Tibial artery (tissue), 4 donors: ENCODE measurements at regions not wholly inside any gene's neighbourhood (a gene's known extent, or its start where the extent isn't known, plus 50 kb on each side); places are given as distances from the start of the nearest gene placed in this dataset.

ENCODE experiments used
- DNase-seq, 2 donors: peaks; one replicate each; pipeline ENCODE4 v3.0.0-alpha.2; 2019
- H3K27ac ChIP-seq, 2 donors: fragments of 200-600 bp; sonication (generic) in 1 of 2; 1 replicate in 1 of 2; 2 replicates in 1 of 2; pipeline ENCODE4 v1.5.1; 2018 to 2019; ENCODE audit warnings: mild to moderate bottlenecking in 1 of 2
- H3K27me3 ChIP-seq, 2 donors: fragments of 200-600 bp; sonication (generic) in 1 of 2; one replicate each; pipeline versions ENCODE4 v1.5.1 to v1.6.0; 2016 to 2019
- H3K36me3 ChIP-seq, 3 donors: fragments of 200-600 bp; sonication (generic) in 2 of 3; one replicate each; pipeline ENCODE4 v1.5.1; 2016 to 2019; ENCODE audit warnings: mild to moderate bottlenecking in 2 of 3
- H3K4me1 ChIP-seq, 4 donors: fragments of 200-600 bp; sonication (generic) in 2 of 4; 1 replicate in 3 of 4; 2 replicates in 1 of 4; pipeline ENCODE4 v1.5.1; 2016 to 2019
- H3K4me3 ChIP-seq, 2 donors: fragments of 200-600 bp; sonication (generic) in 1 of 2; 1 replicate in 1 of 2; 2 replicates in 1 of 2; pipeline ENCODE4 v1.5.1; 2018 to 2019; ENCODE audit warnings: mild to moderate bottlenecking in 2 of 2
- H3K9me3 ChIP-seq, 3 donors: fragments of 200-600 bp; sonication (generic) in 1 of 3; one replicate each; pipeline ENCODE4 v1.5.1; 2016 to 2019
- intact Hi-C: fragments of 100-400 bp; cut with DNase I; formaldehyde crosslinking; loops from one replicate; pipeline ENCODE4 v1.15.0; 2023; ENCODE audit warnings: low total_unique reads
- TF ChIP-seq, protein P1 (sequence below), 2 experiments: fragments of 200-600 bp in 1 of 2; fragments of 450-650 bp in 1 of 2; IDR thresholded peaks; one replicate each; pipeline ENCODE4 v1.5.1; 2017 to 2019; ENCODE audit warnings: antibody characterized with exemption in 2 of 2, mild to moderate bottlenecking in 1 of 2, moderate library complexity in 1 of 2

DNA sequence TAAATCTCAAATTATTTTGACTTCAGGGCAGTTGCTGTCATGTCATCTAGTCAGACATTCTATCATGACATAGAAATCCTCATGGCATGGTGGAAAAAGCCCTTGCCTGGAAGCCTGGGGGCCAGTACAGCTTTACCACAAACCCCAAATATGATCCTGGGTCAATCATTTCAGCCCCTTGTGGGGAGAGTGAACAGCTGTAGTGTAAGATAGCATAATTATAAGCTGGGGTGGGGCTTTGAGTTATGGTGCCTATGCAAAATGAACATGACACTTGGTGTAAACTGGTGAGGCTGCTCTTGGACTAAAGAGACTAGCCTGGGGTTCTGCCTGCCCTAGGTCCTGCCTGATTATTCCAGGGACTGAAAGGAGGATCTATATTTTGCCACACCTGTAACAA is 207.7 kb upstream of the DDHD1 start:
- no peak overlapping the region for H3K27ac ChIP-seq
- TF ChIP-seq, protein P1, sequence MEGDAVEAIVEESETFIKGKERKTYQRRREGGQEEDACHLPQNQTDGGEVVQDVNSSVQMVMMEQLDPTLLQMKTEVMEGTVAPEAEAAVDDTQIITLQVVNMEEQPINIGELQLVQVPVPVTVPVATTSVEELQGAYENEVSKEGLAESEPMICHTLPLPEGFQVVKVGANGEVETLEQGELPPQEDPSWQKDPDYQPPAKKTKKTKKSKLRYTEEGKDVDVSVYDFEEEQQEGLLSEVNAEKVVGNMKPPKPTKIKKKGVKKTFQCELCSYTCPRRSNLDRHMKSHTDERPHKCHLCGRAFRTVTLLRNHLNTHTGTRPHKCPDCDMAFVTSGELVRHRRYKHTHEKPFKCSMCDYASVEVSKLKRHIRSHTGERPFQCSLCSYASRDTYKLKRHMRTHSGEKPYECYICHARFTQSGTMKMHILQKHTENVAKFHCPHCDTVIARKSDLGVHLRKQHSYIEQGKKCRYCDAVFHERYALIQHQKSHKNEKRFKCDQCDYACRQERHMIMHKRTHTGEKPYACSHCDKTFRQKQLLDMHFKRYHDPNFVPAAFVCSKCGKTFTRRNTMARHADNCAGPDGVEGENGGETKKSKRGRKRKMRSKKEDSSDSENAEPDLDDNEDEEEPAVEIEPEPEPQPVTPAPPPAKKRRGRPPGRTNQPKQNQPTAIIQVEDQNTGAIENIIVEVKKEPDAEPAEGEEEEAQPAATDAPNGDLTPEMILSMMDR (IDR thresholded peaks at IDR 0.05): no peak
- no peaks in the 10 kb centered on the region for H3K36me3 ChIP-seq
- H3K27me3 ChIP-seq: no peaks in the 10 kb centered on the region
- peaks cover 0 to under 1% (median 0%) of the 10 kb centered on the region in 4 donors for H3K4me1 ChIP-seq
- H3K9me3 ChIP-seq: no peaks in the 10 kb centered on the region
- intact Hi-C loops: no loop called here
- no peak overlapping the region for H3K4me3 ChIP-seq
- DNase-seq: no peak

- no peaks in the 10 kb centered on the region for H3K27me3 ChIP-seq
- no peaks in the 10 kb centered on the region for H3K9me3 ChIP-seq
- H3K4me1 ChIP-seq: peaks cover 0 to 5% (median 0%) of the 10 kb centered on the region in 4 donors
- intact Hi-C loops: no loop called here
- no peaks in the 10 kb centered on the region for H3K36me3 ChIP-seq
- no peak overlapping the region for H3K27ac ChIP-seq
- TF ChIP-seq, protein P1 (IDR thresholded peaks at IDR 0.05): no peak
- no peak for DNase-seq
- H3K4me3 ChIP-seq: no peak overlapping the region
Measured at GRCh38 chr14:53358166-53358565, 205.0 kb upstream of the DDHD1 start.

DNA sequence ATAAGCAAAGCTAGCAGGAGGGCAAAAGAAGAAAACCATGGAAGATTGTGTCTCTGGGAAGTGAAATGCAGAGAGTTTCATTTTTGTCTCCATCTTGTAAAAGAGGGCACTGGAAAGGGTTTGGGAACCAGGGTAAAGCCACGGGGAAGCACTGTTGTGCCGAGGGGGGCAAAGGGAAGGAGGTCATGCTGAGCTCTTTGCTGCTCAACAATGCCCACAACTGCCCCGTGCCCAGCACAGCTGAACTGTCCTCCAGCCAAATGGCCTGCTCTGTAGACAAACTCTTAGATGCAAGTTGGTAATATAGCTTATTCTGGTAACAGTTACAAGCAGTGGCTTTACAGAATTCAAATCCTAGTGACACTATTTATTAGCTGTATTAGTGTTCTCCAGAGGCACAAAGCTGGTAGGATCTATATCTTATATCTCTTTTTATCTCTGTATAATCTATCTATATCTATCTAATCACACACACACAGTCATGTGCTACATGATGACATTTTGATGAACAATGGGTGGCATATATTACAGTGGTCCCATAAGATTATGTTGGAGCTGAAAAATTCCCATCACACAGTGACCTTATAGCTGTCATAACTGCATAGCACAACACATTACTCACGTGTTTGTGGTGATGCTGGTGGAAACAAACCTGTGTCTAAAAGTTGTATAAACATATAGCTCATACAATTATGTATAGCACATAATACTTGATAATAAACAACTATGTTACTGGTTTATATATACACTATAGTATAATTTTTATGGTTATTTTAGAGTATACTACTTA is 203.4 kb upstream of the DDHD1 start:
- Histone ChIP-seq H3K4me1 (peaks cover 0 to 5% (median 0%) of the 10 kb centered on the region in 4 donors), H3K9me3 (no peaks in the 10 kb centered on the region), H3K27me3 (no peaks in the 10 kb centered on the region), H3K4me3 (no peak overlapping the region), H3K27ac (no peak overlapping the region), H3K36me3 (no peaks in the 10 kb centered on the region)
- TF ChIP-seq, protein P1 (IDR thresholded peaks at IDR 0.05): no peak
- DNase-seq: no peak
- intact Hi-C loops: no loop called here

- H3K4me3 ChIP-seq: no peak overlapping the region
- TF ChIP-seq, protein P1 (IDR thresholded peaks at IDR 0.05): no peak
- peaks cover 0 to 5% (median 0%) of the 10 kb centered on the region in 4 donors for H3K4me1 ChIP-seq
- DNase-seq: no peak
- no peaks in the 10 kb centered on the region for H3K9me3 ChIP-seq
- no peak overlapping the region for H3K27ac ChIP-seq
- no peaks in the 10 kb centered on the region for H3K27me3 ChIP-seq
- intact Hi-C loops: no loop called here
- H3K36me3 ChIP-seq: no peaks in the 10 kb centered on the region
Measured at GRCh38 chr14:53355581-53356112, 202.5 kb upstream of the DDHD1 start.

DNA sequence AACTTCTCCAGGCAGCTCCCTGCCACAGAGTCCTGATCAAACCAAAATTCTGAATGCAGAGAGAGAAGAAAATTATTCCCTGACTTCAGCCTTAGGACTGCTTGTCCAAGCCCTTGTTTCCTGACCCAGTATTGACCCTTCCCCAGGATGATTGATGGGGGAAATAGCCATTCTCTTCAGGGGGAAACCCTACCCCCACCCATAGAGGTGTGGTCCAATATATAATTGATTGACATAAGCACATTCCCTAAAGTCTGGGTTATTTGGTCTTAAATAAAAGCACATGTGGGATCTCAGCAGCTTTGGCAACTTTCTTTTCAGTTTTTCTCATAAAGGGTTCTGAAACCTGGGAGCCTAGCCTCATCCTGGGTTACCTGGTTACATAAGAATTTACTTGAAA is 201.2 kb upstream of the DDHD1 start:
- Histone ChIP-seq H3K27me3 (no peaks in the 10 kb centered on the region), H3K4me1 (peaks cover 0 to 5% (median 0%) of the 10 kb centered on the region in 4 donors), H3K36me3 (no peaks in the 10 kb centered on the region), H3K9me3 (no peaks in the 10 kb centered on the region), H3K4me3 (no peak overlapping the region), H3K27ac (no peak overlapping the region)
- DNase-seq: no peak
- TF ChIP-seq, protein P1 (IDR thresholded peaks at IDR 0.05): no peak
- intact Hi-C loops: no loop called here
